ENCODE measurements at regions not wholly inside any gene's neighbourhood (a gene's known extent, or its start where the extent isn't known, plus 50 kb on each side); places are given as distances from the start of the nearest gene placed in this dataset.

DNA sequence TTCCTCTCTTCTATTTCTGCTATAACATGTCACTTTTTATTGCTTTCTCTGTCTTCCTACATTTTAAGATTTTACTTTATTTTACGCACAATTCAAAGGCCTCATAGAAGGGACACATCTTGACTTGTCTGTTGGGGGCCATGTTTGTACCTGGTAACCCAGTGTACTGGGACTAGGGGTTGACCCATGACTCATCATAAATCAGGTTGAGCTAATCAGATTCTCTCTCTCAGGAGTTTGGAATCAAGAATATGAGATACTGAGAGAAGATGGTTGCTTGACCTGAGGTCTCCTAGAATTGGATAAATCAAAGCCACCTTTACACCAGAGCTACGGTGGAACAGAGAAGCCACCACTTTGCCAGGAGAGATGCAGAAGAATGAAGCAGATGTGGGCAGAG, 153.0 kb downstream of the UXS1 start:
- H3K36me3 Mint-ChIP-seq: no peaks in the 10 kb centered on the region
- H3K27me3 Mint-ChIP-seq (ENCODE audit: low read depth): peaks cover 2% of the 10 kb centered on the region
- no peak overlapping the region for H3K27ac Mint-ChIP-seq
- H3K4me1 Mint-ChIP-seq: peaks cover 10% of the 10 kb centered on the region
- H3K4me3 Mint-ChIP-seq: no peak overlapping the region
- no peak for DNase-seq (ENCODE audit: low spot score in 2 of 2, unreplicated experiment in 2 of 2)
- no peaks in the 10 kb centered on the region for H3K9me3 Mint-ChIP-seq
- TF ChIP-seq, protein P1, sequence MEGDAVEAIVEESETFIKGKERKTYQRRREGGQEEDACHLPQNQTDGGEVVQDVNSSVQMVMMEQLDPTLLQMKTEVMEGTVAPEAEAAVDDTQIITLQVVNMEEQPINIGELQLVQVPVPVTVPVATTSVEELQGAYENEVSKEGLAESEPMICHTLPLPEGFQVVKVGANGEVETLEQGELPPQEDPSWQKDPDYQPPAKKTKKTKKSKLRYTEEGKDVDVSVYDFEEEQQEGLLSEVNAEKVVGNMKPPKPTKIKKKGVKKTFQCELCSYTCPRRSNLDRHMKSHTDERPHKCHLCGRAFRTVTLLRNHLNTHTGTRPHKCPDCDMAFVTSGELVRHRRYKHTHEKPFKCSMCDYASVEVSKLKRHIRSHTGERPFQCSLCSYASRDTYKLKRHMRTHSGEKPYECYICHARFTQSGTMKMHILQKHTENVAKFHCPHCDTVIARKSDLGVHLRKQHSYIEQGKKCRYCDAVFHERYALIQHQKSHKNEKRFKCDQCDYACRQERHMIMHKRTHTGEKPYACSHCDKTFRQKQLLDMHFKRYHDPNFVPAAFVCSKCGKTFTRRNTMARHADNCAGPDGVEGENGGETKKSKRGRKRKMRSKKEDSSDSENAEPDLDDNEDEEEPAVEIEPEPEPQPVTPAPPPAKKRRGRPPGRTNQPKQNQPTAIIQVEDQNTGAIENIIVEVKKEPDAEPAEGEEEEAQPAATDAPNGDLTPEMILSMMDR (IDR thresholded peaks at IDR 0.05; ENCODE audit: unreplicated experiment): no peak

DNA sequence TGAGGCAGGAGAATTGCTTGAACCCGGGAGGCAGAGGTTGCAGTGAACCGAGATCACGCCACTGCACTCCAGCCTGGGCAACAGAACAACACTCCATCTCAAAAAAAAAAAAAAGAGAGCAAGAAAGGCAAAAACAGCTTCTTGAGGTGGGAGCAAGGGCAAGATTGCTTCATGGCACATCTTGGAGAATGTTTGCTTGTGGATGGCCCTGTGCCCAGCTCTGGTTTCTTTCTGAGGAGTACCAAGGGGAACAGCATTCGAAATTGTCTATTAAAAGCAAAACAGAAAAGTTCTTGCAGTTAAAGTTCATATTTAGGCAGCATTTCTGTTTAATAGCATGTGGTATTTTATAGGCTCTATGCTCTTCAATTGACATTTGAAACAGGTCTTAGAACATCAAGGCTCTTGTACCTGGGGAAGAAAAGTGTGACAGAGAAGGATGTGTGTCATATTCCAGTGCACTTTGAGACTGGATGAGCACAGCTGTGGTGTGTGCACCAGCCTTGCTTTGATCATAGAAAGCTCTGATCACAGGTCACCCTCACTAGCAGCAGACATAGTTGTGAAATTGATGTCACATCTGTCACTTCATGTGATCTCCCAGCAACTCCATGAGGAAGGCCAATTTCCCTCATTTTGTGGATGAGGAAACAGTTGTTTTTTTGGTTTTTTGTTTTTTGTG, 154.3 kb downstream of the UXS1 start:
- no peak overlapping the region for H3K27ac Mint-ChIP-seq
- TF ChIP-seq, protein P1 (IDR thresholded peaks at IDR 0.05; ENCODE audit: unreplicated experiment): no peak
- H3K9me3 Mint-ChIP-seq: no peaks in the 10 kb centered on the region
- peaks cover 6% of the 10 kb centered on the region for H3K4me1 Mint-ChIP-seq
- no peak for DNase-seq (ENCODE audit: low spot score in 2 of 2, unreplicated experiment in 2 of 2)
- H3K36me3 Mint-ChIP-seq: no peaks in the 10 kb centered on the region
- H3K27me3 Mint-ChIP-seq (ENCODE audit: low read depth): peaks cover 2% of the 10 kb centered on the region
- no peak overlapping the region for H3K4me3 Mint-ChIP-seq

DNA sequence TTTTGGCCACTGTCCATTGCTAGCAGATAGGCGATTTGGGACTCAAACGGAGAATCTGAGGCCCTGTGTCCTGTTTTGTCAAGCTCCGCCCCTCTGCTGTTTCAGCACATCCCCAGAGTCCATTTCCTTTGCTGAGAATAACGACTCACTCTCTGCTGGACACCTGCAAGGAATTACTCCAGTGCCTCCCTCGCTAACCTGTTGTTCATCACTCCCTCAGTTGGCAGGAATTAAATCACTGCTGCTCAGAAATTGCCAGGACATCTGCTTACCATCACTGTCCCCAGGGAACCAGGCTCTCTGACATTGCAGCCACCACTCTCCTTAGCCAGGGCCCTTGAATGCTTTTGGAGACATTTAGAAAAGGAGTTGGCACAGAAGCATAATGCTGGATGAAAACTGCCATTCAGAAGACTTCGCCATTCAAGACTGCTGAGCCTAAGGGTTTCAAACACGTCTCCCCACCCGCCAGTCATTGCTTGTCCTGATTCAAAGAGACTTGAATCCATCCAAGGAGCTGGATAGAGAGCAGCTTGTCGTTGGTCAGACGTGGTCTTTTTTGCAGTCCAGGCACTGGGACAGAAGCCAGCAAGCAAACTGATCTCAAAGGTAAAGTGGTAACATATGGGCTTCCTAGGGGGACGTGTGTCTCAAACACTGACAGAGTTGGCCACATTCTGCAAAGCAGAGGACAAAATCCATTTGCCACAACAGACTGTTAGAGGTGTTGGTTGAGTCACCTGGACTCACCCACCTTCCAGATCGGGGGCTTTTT, 155.3 kb downstream of the UXS1 start:
- TF ChIP-seq, protein P1 (IDR thresholded peaks at IDR 0.05; ENCODE audit: unreplicated experiment): no peak
- Mint-ChIP-seq H3K36me3 (no peaks in the 10 kb centered on the region), H3K27ac (peak overlapping the region; percentile 73), H3K4me3 (no peak overlapping the region), H3K4me1 (peaks cover 6% of the 10 kb centered on the region), H3K27me3 (ENCODE audit: low read depth) (peaks cover 2% of the 10 kb centered on the region), H3K9me3 (no peaks in the 10 kb centered on the region)
- no peak for DNase-seq (ENCODE audit: low spot score in 2 of 2, unreplicated experiment in 2 of 2)

DNA sequence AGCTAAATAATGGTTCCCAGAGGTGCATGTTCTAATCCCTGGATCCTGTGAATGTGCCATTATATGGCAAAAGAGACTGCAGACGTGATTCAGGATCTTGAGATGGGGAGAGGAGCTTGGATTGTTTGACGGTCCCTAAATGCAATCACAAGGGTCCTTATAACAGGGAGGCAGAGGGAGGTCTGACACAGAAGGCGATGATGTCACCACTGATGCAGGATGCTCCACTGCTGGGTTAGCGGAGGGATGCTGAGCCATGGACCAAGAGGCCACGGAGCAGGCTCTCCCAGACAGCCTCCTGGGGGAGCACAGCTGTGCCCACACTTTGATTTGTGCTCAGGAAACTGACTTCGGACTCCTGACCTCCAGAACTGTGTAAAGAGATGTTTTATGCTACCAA, 156.2 kb downstream of the UXS1 start:
- Mint-ChIP-seq H3K27ac (no peak overlapping the region), H3K4me1 (peaks cover 6% of the 10 kb centered on the region), H3K4me3 (no peak overlapping the region), H3K27me3 (ENCODE audit: low read depth) (peaks cover 2% of the 10 kb centered on the region), H3K9me3 (peaks cover 8% of the 10 kb centered on the region), H3K36me3 (no peaks in the 10 kb centered on the region)
- TF ChIP-seq, protein P1 (IDR thresholded peaks at IDR 0.05; ENCODE audit: unreplicated experiment): no peak
- DNase-seq (ENCODE audit: low spot score in 2 of 2, unreplicated experiment in 2 of 2): no peak

DNA sequence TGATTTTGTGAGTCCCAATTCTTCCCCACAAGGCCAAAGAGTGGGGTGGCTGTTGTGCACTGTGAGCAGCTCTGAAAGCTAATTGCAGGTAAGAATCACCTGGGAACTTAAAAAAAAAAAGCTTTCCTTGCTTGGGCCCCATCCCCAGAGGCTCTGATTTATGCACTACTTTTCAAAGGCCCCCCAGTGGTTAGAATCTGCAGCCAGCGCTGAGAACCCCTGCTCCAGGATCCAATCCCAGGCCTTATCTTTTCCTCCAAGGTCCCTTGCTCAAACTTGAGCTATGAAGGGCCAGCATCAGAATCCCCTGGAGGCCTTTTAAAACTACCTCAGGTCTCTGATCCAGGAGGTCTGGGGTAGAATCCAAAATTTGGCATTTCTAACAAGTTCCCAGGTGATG, 156.8 kb downstream of the UXS1 start:
- TF ChIP-seq, protein P1 (IDR thresholded peaks at IDR 0.05; ENCODE audit: unreplicated experiment): no peak
- peaks cover 2% of the 10 kb centered on the region for H3K27me3 Mint-ChIP-seq (ENCODE audit: low read depth)
- no peak for DNase-seq (ENCODE audit: low spot score in 2 of 2, unreplicated experiment in 2 of 2)
- peaks cover 9% of the 10 kb centered on the region for H3K9me3 Mint-ChIP-seq
- no peak overlapping the region for H3K4me3 Mint-ChIP-seq
- no peak overlapping the region for H3K27ac Mint-ChIP-seq
- no peaks in the 10 kb centered on the region for H3K36me3 Mint-ChIP-seq
- peaks cover 6% of the 10 kb centered on the region for H3K4me1 Mint-ChIP-seq
